HEK293 (cell line): ENCODE measurements at regions not wholly inside any gene's neighbourhood (a gene's known extent, or its start where the extent isn't known, plus 50 kb on each side); places are given as distances from the start of the nearest gene placed in this dataset.
A peak's percentile ranks its signal among the peaks of the same experiment; 100 is the strongest.

Experiments used
- CTCF ChIA-PET: fragments of 350-600 bp; formaldehyde crosslinking; extraction: SDS; loops from one replicate; lab custom pipeline; 2021; ENCODE audit warnings: antibody characterized with exemption; lab: Yijun Ruan, JAX
- POLR2A ChIA-PET: fragments of 300-600 bp; formaldehyde crosslinking; extraction: SDS; loops from one replicate; lab custom pipeline; 2020; ENCODE audit warnings: antibody characterized with exemption, inconsistent platforms; lab: Yijun Ruan, JAX
- H3K27ac ChIP-seq: fragments of 200-500 bp; sonication (Bioruptor generic); 2 replicates; pipeline ENCODE4 v1.5.1; 2014; ENCODE audit warnings: low read depth, low read length, control low read depth, inconsistent platforms; ENCODE audit errors: extremely low read depth
- H3K36me3 ChIP-seq, 2 experiments: fragments of 200-500 bp in 1 of 2; sonication (Bioruptor generic) in 1 of 2; 1 replicate in 1 of 2; 2 replicates in 1 of 2; pipeline ENCODE4 v1.5.1; 2014 to 2017; ENCODE audit warnings: inconsistent platforms in 2 of 2, low read length in 2 of 2; ENCODE audit not compliant: control insufficient read depth in 2 of 2, insufficient read depth in 1 of 2
- H3K4me1 ChIP-seq: fragments of 200-500 bp; sonication (Bioruptor generic); 2 replicates; pipeline ENCODE4 v1.5.1; 2014; ENCODE audit warnings: mild to moderate bottlenecking, low read length, inconsistent platforms; ENCODE audit not compliant: control insufficient read depth, insufficient read depth
- H3K4me3 ChIP-seq: 2 replicates; pipeline ENCODE4 v1.5.1; 2011; ENCODE audit warnings: low read depth, mild to moderate bottlenecking, control low read depth, low read length, moderate library complexity
- H3K9me3 ChIP-seq: fragments of 200-500 bp; sonication (Bioruptor generic); 2 replicates; pipeline ENCODE4 v1.5.1; 2014; ENCODE audit warnings: low read depth, low read length, inconsistent platforms; ENCODE audit not compliant: control insufficient read depth, insufficient read depth
- ZBTB48 ChIP-seq: fragments of 450-650 bp; formaldehyde crosslinking; IDR thresholded peaks from 2 replicates; pipeline ENCODE4 v1.5.1; 2016; ENCODE audit warnings: missing biosample characterization, missing genetic modification characterization
- ZNF10 ChIP-seq: fragments of 450-650 bp; formaldehyde crosslinking; IDR thresholded peaks from 2 replicates; pipeline ENCODE4 v1.5.1; 2017; ENCODE audit warnings: missing biosample characterization, missing genetic modification characterization
- ZNF155 ChIP-seq: fragments of 450-650 bp; formaldehyde crosslinking; IDR thresholded peaks from 2 replicates; pipeline ENCODE4 v1.5.1; 2016; ENCODE audit warnings: missing biosample characterization, missing genetic modification characterization
- ZNF175 ChIP-seq: fragments of 450-650 bp; formaldehyde crosslinking; IDR thresholded peaks from 2 replicates; pipeline ENCODE4 v1.5.1; 2016; ENCODE audit warnings: missing biosample characterization, missing genetic modification characterization
- ZNF266 ChIP-seq: fragments of 450-650 bp; formaldehyde crosslinking; IDR thresholded peaks from 2 replicates; pipeline ENCODE4 v1.5.1; 2016; ENCODE audit warnings: missing biosample characterization, missing genetic modification characterization, low read depth
- ZNF423 ChIP-seq: fragments of 450-650 bp; formaldehyde crosslinking; IDR thresholded peaks from 2 replicates; pipeline ENCODE4 v1.5.1; 2016; ENCODE audit warnings: missing biosample characterization, missing genetic modification characterization
- ZNF510 ChIP-seq: fragments of 450-650 bp; formaldehyde crosslinking; IDR thresholded peaks from 2 replicates; pipeline ENCODE4 v1.5.1; 2018; ENCODE audit warnings: mild to moderate bottlenecking, missing genetic modification characterization, missing biosample characterization; ENCODE audit not compliant: insufficient replicate concordance
- ZNF521 ChIP-seq: fragments of 450-650 bp; formaldehyde crosslinking; IDR thresholded peaks from 2 replicates; pipeline ENCODE4 v1.5.1; 2017; ENCODE audit warnings: missing biosample characterization, mild to moderate bottlenecking, missing genetic modification characterization
- ZNF560 ChIP-seq: fragments of 450-650 bp; formaldehyde crosslinking; IDR thresholded peaks from 2 replicates; pipeline ENCODE4 v1.5.1; 2017; ENCODE audit warnings: missing biosample characterization, missing genetic modification characterization, borderline replicate concordance
- ZNF776 ChIP-seq: fragments of 450-650 bp; formaldehyde crosslinking; IDR thresholded peaks from 2 replicates; pipeline ENCODE4 v1.5.0; 2017; ENCODE audit warnings: missing biosample characterization, missing genetic modification characterization, borderline replicate concordance
- ZNF791 ChIP-seq: fragments of 450-650 bp; formaldehyde crosslinking; IDR thresholded peaks from 2 replicates; pipeline ENCODE4 v1.5.1; 2016; ENCODE audit warnings: missing biosample characterization, missing genetic modification characterization
- ZNF843 ChIP-seq: fragments of 450-650 bp; formaldehyde crosslinking; IDR thresholded peaks from 2 replicates; pipeline ENCODE4 v1.5.1; 2016; ENCODE audit warnings: missing biosample characterization, missing genetic modification characterization
- TF ChIP-seq, protein P1 (sequence below): fragments of 450-650 bp; formaldehyde crosslinking; IDR thresholded peaks from 2 replicates; pipeline ENCODE4 v1.5.1; 2016; ENCODE audit warnings: missing biosample characterization, missing genetic modification characterization, borderline replicate concordance
- TF ChIP-seq, protein P2 (sequence below): fragments of 450-650 bp; formaldehyde crosslinking; IDR thresholded peaks from 2 replicates; pipeline ENCODE4 v1.5.1; 2016; ENCODE audit warnings: missing biosample characterization, missing genetic modification characterization
- TF ChIP-seq, protein P3 (sequence below): fragments of 450-650 bp; formaldehyde crosslinking; IDR thresholded peaks from 2 replicates; pipeline ENCODE4 v1.5.1; 2016; ENCODE audit warnings: missing biosample characterization, missing genetic modification characterization
- TF ChIP-seq, protein P4 (sequence below): fragments of 450-650 bp; formaldehyde crosslinking; IDR thresholded peaks from 2 replicates; pipeline ENCODE4 v1.5.1; 2016; ENCODE audit warnings: missing biosample characterization, missing genetic modification characterization, low read depth

DNA sequence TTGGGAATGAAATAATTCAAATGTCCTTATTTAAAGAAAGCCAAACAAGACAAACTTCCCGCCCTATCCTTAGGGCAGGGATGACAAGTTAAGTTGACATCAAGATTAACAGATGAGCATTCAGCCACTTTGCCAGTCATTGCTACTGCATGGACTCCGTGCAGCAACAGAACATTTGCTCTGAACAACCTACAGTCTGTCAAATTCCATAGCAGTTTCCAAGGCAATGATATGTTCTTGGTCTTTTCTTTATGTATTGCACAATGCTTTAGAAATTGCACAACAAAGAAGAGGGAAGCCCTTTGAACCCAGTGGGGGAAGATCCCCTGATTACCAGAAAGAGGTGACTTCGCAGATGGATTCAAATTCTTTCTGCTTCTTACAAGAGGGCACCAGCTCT is 269.8 kb downstream of the BCAT1 start:
- H3K27ac ChIP-seq: no peak overlapping the region
- no peaks in the 10 kb centered on the region for H3K4me1 ChIP-seq
- ChIA-PET CTCF (no interaction called here), POLR2A (no interaction called here)
- H3K9me3 ChIP-seq: no peaks in the 10 kb centered on the region
- H3K4me3 ChIP-seq: no peak overlapping the region
- TF ChIP-seq ZNF155 (tag by site-specific recombination) (no peak), ZNF423 (tag by site-specific recombination) (no peak), ZNF791 (tag by site-specific recombination) (no peak)
- TF ChIP-seq, protein P1, sequence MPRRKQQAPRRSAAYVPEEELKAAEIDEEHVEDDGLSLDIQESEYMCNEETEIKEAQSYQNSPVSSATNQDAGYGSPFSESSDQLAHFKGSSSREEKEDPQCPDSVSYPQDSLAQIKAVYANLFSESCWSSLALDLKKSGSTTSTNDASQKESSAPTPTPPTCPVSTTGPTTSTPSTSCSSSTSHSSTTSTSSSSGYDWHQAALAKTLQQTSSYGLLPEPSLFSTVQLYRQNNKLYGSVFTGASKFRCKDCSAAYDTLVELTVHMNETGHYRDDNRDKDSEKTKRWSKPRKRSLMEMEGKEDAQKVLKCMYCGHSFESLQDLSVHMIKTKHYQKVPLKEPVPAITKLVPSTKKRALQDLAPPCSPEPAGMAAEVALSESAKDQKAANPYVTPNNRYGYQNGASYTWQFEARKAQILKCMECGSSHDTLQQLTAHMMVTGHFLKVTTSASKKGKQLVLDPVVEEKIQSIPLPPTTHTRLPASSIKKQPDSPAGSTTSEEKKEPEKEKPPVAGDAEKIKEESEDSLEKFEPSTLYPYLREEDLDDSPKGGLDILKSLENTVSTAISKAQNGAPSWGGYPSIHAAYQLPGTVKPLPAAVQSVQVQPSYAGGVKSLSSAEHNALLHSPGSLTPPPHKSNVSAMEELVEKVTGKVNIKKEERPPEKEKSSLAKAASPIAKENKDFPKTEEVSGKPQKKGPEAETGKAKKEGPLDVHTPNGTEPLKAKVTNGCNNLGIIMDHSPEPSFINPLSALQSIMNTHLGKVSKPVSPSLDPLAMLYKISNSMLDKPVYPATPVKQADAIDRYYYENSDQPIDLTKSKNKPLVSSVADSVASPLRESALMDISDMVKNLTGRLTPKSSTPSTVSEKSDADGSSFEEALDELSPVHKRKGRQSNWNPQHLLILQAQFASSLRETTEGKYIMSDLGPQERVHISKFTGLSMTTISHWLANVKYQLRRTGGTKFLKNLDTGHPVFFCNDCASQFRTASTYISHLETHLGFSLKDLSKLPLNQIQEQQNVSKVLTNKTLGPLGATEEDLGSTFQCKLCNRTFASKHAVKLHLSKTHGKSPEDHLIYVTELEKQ (tag by site-specific recombination): no peak
- H3K36me3 ChIP-seq: no peaks in the 10 kb centered on the region

DNA sequence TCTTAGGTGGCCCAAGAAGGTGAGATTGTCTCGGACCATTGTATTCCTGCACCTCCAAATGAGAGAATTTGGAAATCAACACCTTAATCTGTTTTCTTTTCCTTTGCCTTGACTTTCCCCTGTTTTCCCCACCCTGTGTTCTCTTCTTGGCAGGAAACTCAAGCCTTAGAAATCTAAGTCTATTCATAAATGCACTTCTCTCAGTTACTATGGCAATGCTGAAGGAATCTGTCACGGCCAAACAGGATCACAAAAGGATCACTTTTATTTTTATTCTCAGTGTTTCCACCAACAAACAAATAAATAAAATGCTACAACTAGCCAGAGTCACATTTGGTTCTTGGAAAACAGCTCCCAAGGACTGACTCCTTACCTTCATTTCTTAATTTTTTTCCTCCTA is 270.5 kb downstream of the BCAT1 start:
- Histone ChIP-seq H3K36me3 (no peaks in the 10 kb centered on the region), H3K4me3 (no peak overlapping the region), H3K27ac (no peak overlapping the region), H3K4me1 (no peaks in the 10 kb centered on the region)
- POLR2A ChIA-PET: no interaction called here
- CTCF ChIA-PET: no interaction called here
- TF ChIP-seq, protein P2, sequence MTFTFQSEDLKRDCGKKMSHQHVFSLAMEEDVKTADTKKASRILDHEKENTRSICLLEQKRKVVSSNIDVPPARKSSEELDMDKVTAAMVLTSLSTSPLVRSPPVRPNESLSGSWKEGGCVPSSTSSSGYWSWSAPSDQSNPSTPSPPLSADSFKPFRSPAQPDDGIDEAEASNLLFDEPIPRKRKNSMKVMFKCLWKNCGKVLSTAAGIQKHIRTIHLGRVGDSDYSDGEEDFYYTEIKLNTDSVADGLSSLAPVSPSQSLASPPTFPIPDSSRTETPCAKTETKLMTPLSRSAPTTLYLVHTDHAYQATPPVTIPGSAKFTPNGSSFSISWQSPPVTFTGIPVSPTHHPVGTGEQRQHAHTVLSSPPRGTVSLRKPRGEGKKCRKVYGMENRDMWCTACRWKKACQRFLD: no peak
- no peak for TF ChIP-seq ZNF266 (tag by site-specific recombination)
- TF ChIP-seq, protein P3, sequence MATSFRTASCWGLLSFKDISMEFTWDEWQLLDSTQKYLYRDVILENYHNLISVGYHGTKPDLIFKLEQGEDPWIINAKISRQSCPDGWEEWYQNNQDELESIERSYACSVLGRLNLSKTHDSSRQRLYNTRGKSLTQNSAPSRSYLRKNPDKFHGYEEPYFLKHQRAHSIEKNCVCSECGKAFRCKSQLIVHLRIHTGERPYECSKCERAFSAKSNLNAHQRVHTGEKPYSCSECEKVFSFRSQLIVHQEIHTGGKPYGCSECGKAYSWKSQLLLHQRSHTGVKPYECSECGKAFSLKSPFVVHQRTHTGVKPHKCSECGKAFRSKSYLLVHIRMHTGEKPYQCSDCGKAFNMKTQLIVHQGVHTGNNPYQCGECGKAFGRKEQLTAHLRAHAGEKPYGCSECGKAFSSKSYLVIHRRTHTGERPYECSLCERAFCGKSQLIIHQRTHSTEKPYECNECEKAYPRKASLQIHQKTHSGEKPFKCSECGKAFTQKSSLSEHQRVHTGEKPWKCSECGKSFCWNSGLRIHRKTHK (tag by site-specific recombination): no peak
- TF ChIP-seq ZNF843 (tag by site-specific recombination): no peak
- no peak for TF ChIP-seq ZNF776 (tag by site-specific recombination)
- no peak for TF ChIP-seq ZBTB48
- no peak for TF ChIP-seq ZNF510
- TF ChIP-seq ZNF175 (tag by site-specific recombination): no peak
- TF ChIP-seq ZNF10 (tag by site-specific recombination): no peak
- no peak for TF ChIP-seq ZNF560 (tag by site-specific recombination)
- TF ChIP-seq, all 188 proteins: peak for 0
- no peaks in the 10 kb centered on the region for H3K9me3 ChIP-seq

DNA sequence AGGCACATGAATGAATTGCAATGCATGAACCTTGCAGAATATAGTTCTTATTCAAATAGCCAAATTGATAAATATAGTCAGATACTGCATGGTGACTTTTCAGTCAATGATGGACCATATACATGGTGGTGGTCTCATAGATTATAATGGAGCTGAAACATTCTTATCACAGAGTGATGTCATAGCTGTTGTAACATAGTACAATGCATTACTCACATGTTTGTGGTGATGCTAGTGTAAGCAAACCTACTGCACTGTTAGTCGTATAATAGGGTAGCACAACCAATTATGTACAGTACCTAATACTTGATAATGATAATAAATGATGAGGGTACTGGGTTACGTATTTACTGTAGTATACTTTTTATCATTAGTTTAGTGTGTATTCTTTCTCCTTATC is 280.3 kb downstream of the BCAT1 start:
- H3K36me3 ChIP-seq: no peaks in the 10 kb centered on the region
- H3K27ac ChIP-seq: no peak overlapping the region
- no peaks in the 10 kb centered on the region for H3K9me3 ChIP-seq
- ChIA-PET POLR2A (no interaction called here), CTCF (no interaction called here)
- no peak for TF ChIP-seq ZNF521 (tag by site-specific recombination)
- TF ChIP-seq, protein P4, sequence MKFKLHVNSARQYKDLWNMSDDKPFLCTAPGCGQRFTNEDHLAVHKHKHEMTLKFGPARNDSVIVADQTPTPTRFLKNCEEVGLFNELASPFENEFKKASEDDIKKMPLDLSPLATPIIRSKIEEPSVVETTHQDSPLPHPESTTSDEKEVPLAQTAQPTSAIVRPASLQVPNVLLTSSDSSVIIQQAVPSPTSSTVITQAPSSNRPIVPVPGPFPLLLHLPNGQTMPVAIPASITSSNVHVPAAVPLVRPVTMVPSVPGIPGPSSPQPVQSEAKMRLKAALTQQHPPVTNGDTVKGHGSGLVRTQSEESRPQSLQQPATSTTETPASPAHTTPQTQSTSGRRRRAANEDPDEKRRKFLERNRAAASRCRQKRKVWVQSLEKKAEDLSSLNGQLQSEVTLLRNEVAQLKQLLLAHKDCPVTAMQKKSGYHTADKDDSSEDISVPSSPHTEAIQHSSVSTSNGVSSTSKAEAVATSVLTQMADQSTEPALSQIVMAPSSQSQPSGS (tag by site-specific recombination): peak; percentile 71
- TF ChIP-seq ZNF510: no peak
- no peak overlapping the region for H3K4me3 ChIP-seq
- no peaks in the 10 kb centered on the region for H3K4me1 ChIP-seq
